ENCODE measurements at regions not wholly inside any gene's neighbourhood (a gene's known extent, or its start where the extent isn't known, plus 50 kb on each side); places are given as distances from the start of the nearest gene placed in this dataset.

- DNase-seq: no peak
Observed at GRCh38 chr15:47352217-47352616, 365.1 kb upstream of the SEMA6D start.

- DNase-seq: no peak
Observed at GRCh38 chr15:47355759-47356158, 361.5 kb upstream of the SEMA6D start.

GRCh38 chr15:47356297-47356696 lies 361.0 kb upstream of the SEMA6D start:
- no peak for DNase-seq

GRCh38 chr15:47358876-47359275 lies 358.4 kb upstream of the SEMA6D start:
- DNase-seq: no peak

- DNase-seq: no peak
Observed at GRCh38 chr15:47360305-47360704, 357.0 kb upstream of the SEMA6D start.

- DNase-seq: no peak
Observed at GRCh38 chr15:47362118-47362905, 355.0 kb upstream of the SEMA6D start.

GRCh38 chr15:47363653-47364052 lies 353.7 kb upstream of the SEMA6D start:
- DNase-seq: no peak

- DNase-seq: no peak
Observed at GRCh38 chr15:47364230-47365141, 352.8 kb upstream of the SEMA6D start.

- DNase-seq: no peak
Observed at GRCh38 chr15:47366884-47367283, 350.4 kb upstream of the SEMA6D start.

- DNase-seq: no peak
Observed at GRCh38 chr15:47367726-47368390, 349.4 kb upstream of the SEMA6D start.

- DNase-seq: no peak
Observed at GRCh38 chr15:47371939-47372338, 345.4 kb upstream of the SEMA6D start.

GRCh38 chr15:47374222-47374621 lies 343.1 kb upstream of the SEMA6D start:
- no peak for DNase-seq

GRCh38 chr15:47376190-47376589 lies 341.1 kb upstream of the SEMA6D start:
- DNase-seq: no peak

GRCh38 chr15:47377465-47377864 lies 339.8 kb upstream of the SEMA6D start:
- DNase-seq: no peak

GRCh38 chr15:47378527-47378926 lies 338.8 kb upstream of the SEMA6D start:
- no peak for DNase-seq

- DNase-seq: no peak
Observed at GRCh38 chr15:47383102-47383501, 334.2 kb upstream of the SEMA6D start.

GRCh38 chr15:47383801-47384200 lies 333.5 kb upstream of the SEMA6D start:
- no peak for DNase-seq

GRCh38 chr15:47384341-47384740 lies 333.0 kb upstream of the SEMA6D start:
- DNase-seq: no peak

- DNase-seq: no peak
Observed at GRCh38 chr15:47384776-47385175, 332.5 kb upstream of the SEMA6D start.

- DNase-seq: no peak
Observed at GRCh38 chr15:47386459-47386858, 330.8 kb upstream of the SEMA6D start.

- no peak for DNase-seq
Observed at GRCh38 chr15:47388299-47388698, 329.0 kb upstream of the SEMA6D start.

GRCh38 chr15:47390208-47390765 lies 327.0 kb upstream of the SEMA6D start:
- no peak for DNase-seq

- DNase-seq: no peak
Observed at GRCh38 chr15:47394286-47394809, 323.0 kb upstream of the SEMA6D start.
